Osteocyte (in vitro differentiated cells): ENCODE measurements at regions not wholly inside any gene's neighbourhood (a gene's known extent, or its start where the extent isn't known, plus 50 kb on each side); places are given as distances from the start of the nearest gene placed in this dataset.

Experiments used
- DNase-seq: peaks from one replicate; pipeline ENCODE4 v3.0.0; 2021; ENCODE audit warnings: mixed read lengths; ENCODE audit not compliant: unreplicated experiment; ENCODE audit errors: extremely low spot score
- H3K27ac Mint-ChIP-seq: one replicate; pipeline ENCODE4 v1.8.0; 2021; ENCODE audit warnings: mild to moderate bottlenecking, mixed read lengths; ENCODE audit not compliant: unreplicated experiment
- H3K27me3 Mint-ChIP-seq: one replicate; pipeline ENCODE4 v1.8.0; 2021; ENCODE audit warnings: mixed read lengths; ENCODE audit not compliant: unreplicated experiment
- H3K36me3 Mint-ChIP-seq: one replicate; pipeline ENCODE4 v1.8.0; 2021; ENCODE audit warnings: mixed read lengths; ENCODE audit not compliant: unreplicated experiment
- H3K4me1 Mint-ChIP-seq: one replicate; pipeline ENCODE4 v1.8.0; 2021; ENCODE audit warnings: mixed read lengths; ENCODE audit not compliant: unreplicated experiment
- H3K4me3 Mint-ChIP-seq: one replicate; pipeline ENCODE4 v1.8.0; 2021; ENCODE audit warnings: mild to moderate bottlenecking, moderate library complexity, mixed read lengths; ENCODE audit not compliant: unreplicated experiment
- H3K9me3 Mint-ChIP-seq: one replicate; pipeline ENCODE4 v1.8.0; 2021; ENCODE audit warnings: mixed read lengths; ENCODE audit not compliant: unreplicated experiment
- CTCF ChIP-seq: fragments of 200-600 bp; sonication (generic); IDR thresholded peaks from 2 replicates; pipeline ENCODE4 v1.5.0; 2021; ENCODE audit warnings: antibody characterized with exemption, mild to moderate bottlenecking, moderate library complexity

DNA sequence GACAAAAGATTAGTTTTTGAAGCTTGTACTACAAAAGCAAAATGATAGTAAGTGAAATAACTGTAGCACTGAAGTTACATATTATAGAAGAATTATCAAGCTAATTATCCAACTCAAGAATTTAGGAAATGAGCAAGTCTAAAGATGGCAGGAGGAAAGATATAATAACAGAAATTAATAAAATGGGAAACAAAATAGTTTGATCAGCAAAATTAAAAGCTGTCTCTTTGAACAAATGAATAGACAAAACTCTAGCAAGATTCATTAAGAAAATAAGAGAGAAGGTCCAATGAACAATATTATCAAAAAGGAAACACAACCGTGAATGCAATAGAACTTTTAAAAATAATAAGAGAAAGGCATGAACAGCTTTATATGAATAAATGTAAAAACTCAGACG, 224.3 kb upstream of the IRX5 start:
- no peaks in the 10 kb centered on the region for H3K27me3 Mint-ChIP-seq
- no peak for TF ChIP-seq CTCF
- no peak for DNase-seq
- no peak overlapping the region for H3K4me3 Mint-ChIP-seq
- no peaks in the 10 kb centered on the region for H3K36me3 Mint-ChIP-seq
- peaks cover 8% of the 10 kb centered on the region for H3K9me3 Mint-ChIP-seq
- H3K4me1 Mint-ChIP-seq: no peaks in the 10 kb centered on the region
- H3K27ac Mint-ChIP-seq: no peak overlapping the region

GRCh38 chr16:54703339-54703738, 227.3 kb upstream of the IRX5 start:
- Mint-ChIP-seq H3K4me1 (no peaks in the 10 kb centered on the region), H3K27ac (no peak overlapping the region), H3K36me3 (no peaks in the 10 kb centered on the region), H3K4me3 (no peak overlapping the region), H3K27me3 (no peaks in the 10 kb centered on the region), H3K9me3 (peaks cover 11% of the 10 kb centered on the region)
- no peak for DNase-seq
- no peak for TF ChIP-seq CTCF

GRCh38 chr16:54699656-54700055, 231.0 kb upstream of the IRX5 start:
- DNase-seq: no peak
- no peaks in the 10 kb centered on the region for H3K27me3 Mint-ChIP-seq
- no peak overlapping the region for H3K4me3 Mint-ChIP-seq
- H3K36me3 Mint-ChIP-seq: no peaks in the 10 kb centered on the region
- H3K27ac Mint-ChIP-seq: no peak overlapping the region
- no peaks in the 10 kb centered on the region for H3K4me1 Mint-ChIP-seq
- no peak for TF ChIP-seq CTCF
- peaks cover 4% of the 10 kb centered on the region for H3K9me3 Mint-ChIP-seq

DNA sequence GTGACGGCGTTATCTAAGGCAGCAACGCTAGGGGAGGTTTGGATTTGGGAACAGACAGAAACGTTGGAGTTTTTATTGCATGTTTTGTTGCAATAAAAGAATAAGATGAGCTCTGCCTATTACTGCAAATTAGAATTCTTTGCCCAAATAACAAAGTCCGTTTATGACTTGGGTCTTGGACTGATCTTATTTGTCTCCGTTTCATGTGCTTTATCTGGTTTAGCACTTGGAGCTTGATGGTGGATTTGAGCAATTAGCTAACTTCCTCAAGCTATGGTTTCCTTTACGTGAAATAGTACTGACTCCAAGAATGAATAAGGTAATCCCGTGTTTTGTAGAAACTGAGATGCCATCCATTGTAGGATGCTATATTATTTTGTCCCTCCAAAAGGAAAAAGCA, 233.0 kb upstream of the IRX5 start:
- TF ChIP-seq CTCF: no peak
- H3K27me3 Mint-ChIP-seq: no peaks in the 10 kb centered on the region
- H3K9me3 Mint-ChIP-seq: peaks cover 4% of the 10 kb centered on the region
- DNase-seq: no peak
- H3K4me1 Mint-ChIP-seq: no peaks in the 10 kb centered on the region
- no peak overlapping the region for H3K27ac Mint-ChIP-seq
- no peaks in the 10 kb centered on the region for H3K36me3 Mint-ChIP-seq
- no peak overlapping the region for H3K4me3 Mint-ChIP-seq

DNA sequence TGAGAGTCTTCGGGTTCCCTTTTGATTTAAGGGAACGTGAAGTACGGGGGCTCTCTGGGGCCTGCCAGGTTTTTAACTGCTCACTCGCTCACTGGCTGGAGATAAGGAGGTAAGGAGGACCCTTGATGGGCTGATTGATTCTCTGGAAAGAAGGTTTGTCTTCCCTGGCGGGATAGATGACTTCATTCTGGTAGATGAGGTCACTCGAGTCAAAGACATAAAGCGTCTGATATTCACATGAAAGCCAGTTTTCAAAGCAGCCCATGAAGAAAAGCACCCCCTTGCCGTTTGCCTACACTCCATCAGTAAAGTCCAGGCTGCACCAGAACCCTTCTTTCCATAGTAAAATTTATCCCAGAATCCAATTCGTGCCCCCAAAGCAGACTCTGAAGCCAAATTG, 233.7 kb upstream of the IRX5 start:
- H3K9me3 Mint-ChIP-seq: peaks cover 4% of the 10 kb centered on the region

More for the DNA sequence above, 233.7 kb upstream of the IRX5 start:
- Mint-ChIP-seq H3K4me3 (no peak overlapping the region), H3K27ac (no peak overlapping the region), H3K4me1 (no peaks in the 10 kb centered on the region), H3K27me3 (no peaks in the 10 kb centered on the region), H3K36me3 (no peaks in the 10 kb centered on the region)
- TF ChIP-seq CTCF: no peak
- DNase-seq: no peak
